A673 (cell line): ENCODE measurements at regions not wholly inside any gene's neighbourhood (a gene's known extent, or its start where the extent isn't known, plus 50 kb on each side); places are given as distances from the start of the nearest gene placed in this dataset.

Experiments
- EZH2 ChIP-seq: fragments of 200-600 bp; sonication (generic); IDR thresholded peaks from 2 replicates; pipeline ENCODE4 v1.6.1; 2017; ENCODE audit warnings: borderline replicate concordance, low read depth, mild to moderate bottlenecking, mixed read lengths, antibody characterized with exemption, low read length; ENCODE audit not compliant: poor library complexity, severe bottlenecking
- TF ChIP-seq, protein P1 (sequence below): fragments of 300-800, 200-600 bp; sonication (generic); conservative IDR thresholded peaks from 2 replicates; pipeline ENCODE4 v1.5.1; 2017; ENCODE audit warnings: low read depth, mild to moderate bottlenecking, antibody characterized with exemption, low read length, moderate library complexity, mixed read lengths

DNA sequence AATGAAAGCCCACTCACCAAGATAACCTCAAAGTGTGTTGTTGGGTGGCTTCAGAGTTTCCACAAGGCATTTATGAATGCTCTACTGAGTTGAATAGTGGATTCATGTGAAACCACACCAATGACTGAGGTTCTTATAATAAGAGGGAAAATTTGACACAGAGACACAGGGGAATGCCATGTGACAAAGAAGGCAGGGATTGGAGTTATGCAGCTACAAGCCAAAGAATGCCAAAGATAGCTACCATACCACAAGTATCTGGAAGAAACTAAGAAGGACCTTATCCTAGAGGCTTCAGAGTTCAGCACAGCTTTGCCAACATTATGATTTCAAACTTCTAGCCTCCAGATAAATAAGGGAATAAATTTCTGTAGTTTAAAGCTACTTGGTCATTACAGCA is 68.0 kb upstream of the PCDH15 start:
- TF ChIP-seq, protein P1, sequence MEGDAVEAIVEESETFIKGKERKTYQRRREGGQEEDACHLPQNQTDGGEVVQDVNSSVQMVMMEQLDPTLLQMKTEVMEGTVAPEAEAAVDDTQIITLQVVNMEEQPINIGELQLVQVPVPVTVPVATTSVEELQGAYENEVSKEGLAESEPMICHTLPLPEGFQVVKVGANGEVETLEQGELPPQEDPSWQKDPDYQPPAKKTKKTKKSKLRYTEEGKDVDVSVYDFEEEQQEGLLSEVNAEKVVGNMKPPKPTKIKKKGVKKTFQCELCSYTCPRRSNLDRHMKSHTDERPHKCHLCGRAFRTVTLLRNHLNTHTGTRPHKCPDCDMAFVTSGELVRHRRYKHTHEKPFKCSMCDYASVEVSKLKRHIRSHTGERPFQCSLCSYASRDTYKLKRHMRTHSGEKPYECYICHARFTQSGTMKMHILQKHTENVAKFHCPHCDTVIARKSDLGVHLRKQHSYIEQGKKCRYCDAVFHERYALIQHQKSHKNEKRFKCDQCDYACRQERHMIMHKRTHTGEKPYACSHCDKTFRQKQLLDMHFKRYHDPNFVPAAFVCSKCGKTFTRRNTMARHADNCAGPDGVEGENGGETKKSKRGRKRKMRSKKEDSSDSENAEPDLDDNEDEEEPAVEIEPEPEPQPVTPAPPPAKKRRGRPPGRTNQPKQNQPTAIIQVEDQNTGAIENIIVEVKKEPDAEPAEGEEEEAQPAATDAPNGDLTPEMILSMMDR: no peak
- TF ChIP-seq EZH2: no peak
